Mesendoderm (in vitro differentiated cells): ENCODE measurements at regions not wholly inside any gene's neighbourhood (a gene's known extent, or its start where the extent isn't known, plus 50 kb on each side); places are given as distances from the start of the nearest gene placed in this dataset.
A peak's percentile ranks its signal among the peaks of the same experiment; 100 is the strongest.

Experiments
- DNase-seq: peaks from one replicate; pipeline ENCODE4 v3.0.0; 2013
- H2AK5ac ChIP-seq: 2 replicates; pipeline ENCODE4 v1.6.1; 2013; ENCODE audit warnings: low read length, inconsistent platforms
- H2BK120ac ChIP-seq: 2 replicates; pipeline ENCODE4 v1.6.1; 2013; ENCODE audit warnings: low read depth, mild to moderate bottlenecking, low read length, moderate library complexity, mixed read lengths
- H2BK15ac ChIP-seq: replicated peaks from 2 replicates; pipeline ENCODE4 v1.6.1; 2013; ENCODE audit warnings: low read depth, mild to moderate bottlenecking, moderate library complexity
- H2BK5ac ChIP-seq: 2 replicates; pipeline ENCODE4 v1.6.1; 2013; ENCODE audit warnings: low read length, inconsistent platforms
- H3K18ac ChIP-seq: 2 replicates; pipeline ENCODE4 v1.6.1; 2013; ENCODE audit warnings: mild to moderate bottlenecking, low read length, mixed read lengths
- H3K23ac ChIP-seq: one replicate; pipeline ENCODE4 v1.6.1; 2013; ENCODE audit warnings: low read length
- H3K27ac ChIP-seq: 2 replicates; pipeline ENCODE4 v1.5.1; 2013; ENCODE audit warnings: low read depth, mild to moderate bottlenecking, inconsistent platforms, low read length, moderate library complexity
- H3K27me3 ChIP-seq: 2 replicates; pipeline ENCODE4 v1.6.1; 2013; ENCODE audit warnings: low read length, control low read depth, mild to moderate bottlenecking, inconsistent platforms; ENCODE audit not compliant: insufficient read depth, poor library complexity
- H3K36me3 ChIP-seq: 2 replicates; pipeline ENCODE4 v1.6.1; 2013; ENCODE audit warnings: low read length, inconsistent platforms; ENCODE audit not compliant: control insufficient read depth, insufficient read depth
- H3K4ac ChIP-seq: one replicate; pipeline ENCODE4 v1.6.1; 2013; ENCODE audit warnings: low read depth, mild to moderate bottlenecking, low read length, moderate library complexity
- H3K4me1 ChIP-seq: 2 replicates; pipeline ENCODE4 v1.6.1; 2013; ENCODE audit warnings: low read depth, low read length, inconsistent platforms; ENCODE audit not compliant: control insufficient read depth
- H3K4me2 ChIP-seq: 2 replicates; pipeline ENCODE4 v1.6.1; 2013; ENCODE audit warnings: low read length
- H3K4me3 ChIP-seq: 2 replicates; pipeline ENCODE4 v1.5.1; 2013; ENCODE audit warnings: mild to moderate bottlenecking, low read length
- H3K56ac ChIP-seq: one replicate; pipeline ENCODE4 v1.6.1; 2013; ENCODE audit warnings: low read length
- H3K79me1 ChIP-seq: 2 replicates; pipeline ENCODE4 v1.6.1; 2013; ENCODE audit warnings: low read length, inconsistent platforms
- H3K79me2 ChIP-seq: 2 replicates; pipeline ENCODE4 v1.6.1; 2013; ENCODE audit warnings: mild to moderate bottlenecking, low read length; ENCODE audit not compliant: control insufficient read depth, insufficient read depth
- H3K9ac ChIP-seq: 2 replicates; pipeline ENCODE4 v1.6.1; 2013; ENCODE audit warnings: low read length, inconsistent platforms
- H4K5ac ChIP-seq: one replicate; pipeline ENCODE4 v1.6.1; 2013; ENCODE audit warnings: low read length
- H4K8ac ChIP-seq: one replicate; pipeline ENCODE4 v1.6.1; 2013; ENCODE audit warnings: low read depth, mild to moderate bottlenecking, control low read depth, low read length, moderate library complexity
- WGBS: extraction: QIAGEN DNeasy Blood & Tissue Kit; methylation state at CpG from one replicate; pipeline ENCODE4 v1.1.7; 2013; ENCODE audit warnings: low lambda C conversion rate, missing lambda C conversion rate; ENCODE audit not compliant: insufficient coverage; ENCODE audit errors: extremely low coverage; 5-methylcytosine and 5-hydroxymethylcytosine counted together

- Histone ChIP-seq H3K36me3 (no peaks in the 10 kb centered on the region), H3K4me2 (no peak overlapping the region), H3K4me1 (no peaks in the 10 kb centered on the region), H3K79me2 (no peaks in the 10 kb centered on the region), H3K27ac (no peak overlapping the region), H3K9ac (no peak overlapping the region), H3K56ac (no peak overlapping the region), H3K23ac (no peak overlapping the region), H3K4ac (peak overlapping the region; percentile 55), H2BK120ac (no peak overlapping the region), H2AK5ac (no peak overlapping the region), H2BK15ac (no peak overlapping the region), H2BK5ac (no peak overlapping the region), H4K5ac (no peak overlapping the region), H3K4me3 (no peak overlapping the region), H4K8ac (no peak overlapping the region), H3K27me3 (no peaks in the 10 kb centered on the region), H3K79me1 (no peaks in the 10 kb centered on the region), H3K18ac (no peak overlapping the region)
- DNase-seq, result no peak
Observed at GRCh38 chr13:73158851-73159250, 100.0 kb downstream of the KLF5 start.

- Histone ChIP-seq H3K4me1 (no peaks in the 10 kb centered on the region), H3K23ac (no peak overlapping the region), H2BK120ac (no peak overlapping the region), H2BK15ac (no peak overlapping the region), H4K5ac (no peak overlapping the region), H3K79me2 (no peaks in the 10 kb centered on the region), H2AK5ac (no peak overlapping the region), H3K27ac (no peak overlapping the region), H3K4ac (no peak overlapping the region), H3K4me3 (no peak overlapping the region), H3K4me2 (no peak overlapping the region), H3K36me3 (no peaks in the 10 kb centered on the region), H3K56ac (no peak overlapping the region), H4K8ac (no peak overlapping the region), H3K18ac (no peak overlapping the region), H3K79me1 (no peaks in the 10 kb centered on the region), H3K9ac (no peak overlapping the region), H2BK5ac (no peak overlapping the region), H3K27me3 (no peaks in the 10 kb centered on the region)
- no CpG with 5 or more reads among the region's 2 CpGs for WGBS
- no peak for DNase-seq
Observed at GRCh38 chr13:73157031-73157430, 98.2 kb downstream of the KLF5 start.

- Histone ChIP-seq H3K27me3 (no peaks in the 10 kb centered on the region), H3K27ac (no peak overlapping the region), H3K36me3 (no peaks in the 10 kb centered on the region), H3K23ac (no peak overlapping the region), H3K79me1 (no peaks in the 10 kb centered on the region), H3K4ac (no peak overlapping the region), H3K79me2 (no peaks in the 10 kb centered on the region), H4K8ac (no peak overlapping the region), H3K9ac (no peak overlapping the region), H2BK15ac (no peak overlapping the region), H4K5ac (no peak overlapping the region), H3K4me2 (no peak overlapping the region), H2BK5ac (no peak overlapping the region), H3K56ac (no peak overlapping the region), H2AK5ac (no peak overlapping the region), H3K4me3 (no peak overlapping the region), H3K4me1 (no peaks in the 10 kb centered on the region), H2BK120ac (no peak overlapping the region), H3K18ac (no peak overlapping the region)
- DNase-seq, result no peak
- no CpG with 5 or more reads among the region's 2 CpGs for WGBS
Observed at GRCh38 chr13:73146707-73147106, 87.9 kb downstream of the KLF5 start.

GRCh38 chr13:73142071-73142470 is 83.3 kb downstream of the KLF5 start:
- Histone ChIP-seq H2AK5ac (peak overlapping the region; percentile 15), H3K56ac (no peak overlapping the region), H2BK5ac (no peak overlapping the region), H4K5ac (no peak overlapping the region), H3K79me1 (no peaks in the 10 kb centered on the region), H3K4ac (peak overlapping the region; percentile 1), H3K4me3 (no peak overlapping the region), H3K18ac (no peak overlapping the region), H3K4me1 (peaks cover 5% of the 10 kb centered on the region), H3K27me3 (no peaks in the 10 kb centered on the region), H3K79me2 (no peaks in the 10 kb centered on the region), H3K4me2 (no peak overlapping the region), H3K36me3 (no peaks in the 10 kb centered on the region), H3K9ac (no peak overlapping the region), H2BK120ac (no peak overlapping the region), H3K27ac (no peak overlapping the region), H3K23ac (no peak overlapping the region), H4K8ac (no peak overlapping the region), H2BK15ac (no peak overlapping the region)
- no CpG with 5 or more reads among the region's 5 CpGs for WGBS
- no peak for DNase-seq

- H2BK120ac ChIP-seq, result no peak overlapping the region
- no peak overlapping the region for H2BK5ac ChIP-seq
- no peak overlapping the region for H3K23ac ChIP-seq
- H3K36me3 ChIP-seq, result no peaks in the 10 kb centered on the region
- no peak overlapping the region for H3K4me2 ChIP-seq
- no peak overlapping the region for H3K27ac ChIP-seq
- no peak overlapping the region for H4K8ac ChIP-seq
- peak overlapping the region; percentile 3 for H3K18ac ChIP-seq
- no peak overlapping the region for H3K4ac ChIP-seq
- H3K4me3 ChIP-seq, result no peak overlapping the region
- H3K9ac ChIP-seq, result no peak overlapping the region
- H4K5ac ChIP-seq, result no peak overlapping the region
- no peaks in the 10 kb centered on the region for H3K27me3 ChIP-seq
- no peak for DNase-seq
- no peak overlapping the region for H2BK15ac ChIP-seq
- H3K79me1 ChIP-seq, result no peaks in the 10 kb centered on the region
- WGBS, result no CpG with 5 or more reads among the region's 4 CpGs
- peaks cover 5% of the 10 kb centered on the region for H3K4me1 ChIP-seq
- no peaks in the 10 kb centered on the region for H3K79me2 ChIP-seq
- no peak overlapping the region for H2AK5ac ChIP-seq
- no peak overlapping the region for H3K56ac ChIP-seq
Observed at GRCh38 chr13:73141292-73141771, 82.5 kb downstream of the KLF5 start.

DNA sequence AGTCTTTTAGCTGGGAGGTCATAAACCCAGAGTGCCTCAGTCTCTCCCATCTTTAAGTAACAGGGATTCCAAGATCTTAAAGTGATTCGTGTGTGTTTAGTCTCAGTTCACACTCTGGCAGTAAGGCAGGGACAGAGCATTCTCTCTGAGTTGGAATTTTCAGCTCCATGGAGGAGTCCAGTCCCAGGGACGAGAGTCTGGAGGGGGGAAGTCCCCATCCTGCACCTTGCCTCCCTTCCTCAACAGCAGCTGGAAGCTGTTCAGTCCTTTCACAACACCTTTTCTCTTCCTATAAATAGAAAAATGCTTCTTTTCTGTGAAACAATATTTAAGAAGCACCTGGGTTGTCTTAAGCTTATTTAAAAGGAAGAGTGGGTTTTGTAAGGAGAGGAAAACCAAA is 82.0 kb downstream of the KLF5 start:
- no CpG with 5 or more reads among the region's 2 CpGs for WGBS
- H3K36me3 ChIP-seq, result no peaks in the 10 kb centered on the region
- H3K27ac ChIP-seq, result no peak overlapping the region
- H4K5ac ChIP-seq, result no peak overlapping the region
- H3K79me1 ChIP-seq, result no peaks in the 10 kb centered on the region
- H3K4ac ChIP-seq, result no peak overlapping the region
- no peak overlapping the region for H2BK5ac ChIP-seq
- no peaks in the 10 kb centered on the region for H3K79me2 ChIP-seq
- no peak overlapping the region for H3K9ac ChIP-seq
- H3K4me3 ChIP-seq, result no peak overlapping the region
- no peak overlapping the region for H3K23ac ChIP-seq
- H2BK120ac ChIP-seq, result no peak overlapping the region
- H3K18ac ChIP-seq, result peak overlapping the region; percentile 3
- H2BK15ac ChIP-seq, result no peak overlapping the region
- peaks cover 5% of the 10 kb centered on the region for H3K4me1 ChIP-seq
- H3K4me2 ChIP-seq, result no peak overlapping the region
- no peak for DNase-seq
- no peaks in the 10 kb centered on the region for H3K27me3 ChIP-seq
- no peak overlapping the region for H4K8ac ChIP-seq
- no peak overlapping the region for H3K56ac ChIP-seq
- H2AK5ac ChIP-seq, result no peak overlapping the region
